Breast epithelium (tissue), 4 donors: ENCODE measurements at regions not wholly inside any gene's neighbourhood (a gene's known extent, or its start where the extent isn't known, plus 50 kb on each side); places are given as distances from the start of the nearest gene placed in this dataset.
"Not testable (repeated sequence)": the region's sequence is repeated elsewhere in the genome, so short reads cannot be mapped to it uniquely, and the experiment has no call there.

ENCODE experiments used
- DNase-seq, 2 donors: peaks; one replicate each; pipeline ENCODE4 v3.0.0-alpha.2; 2019; ENCODE audit warnings: low spot score in 2 of 2
- H3K27ac ChIP-seq, 2 donors: fragments of 200-600 bp; sonication (generic) in 1 of 2; one replicate each; pipeline ENCODE4 v1.5.1; 2016 to 2019; ENCODE audit warnings: mild to moderate bottlenecking in 1 of 2
- H3K27me3 ChIP-seq, 2 donors: fragments of 200-600 bp; sonication (generic) in 1 of 2; one replicate each; pipeline versions ENCODE4 v1.5.1 to v1.6.0; 2017 to 2019; ENCODE audit warnings: control low read depth in 1 of 2, mild to moderate bottlenecking in 1 of 2
- H3K36me3 ChIP-seq: fragments of 200-600 bp; one replicate; pipeline ENCODE4 v1.5.1; 2019
- H3K4me1 ChIP-seq, 2 donors: fragments of 200-600 bp; sonication (generic); one replicate each; pipeline ENCODE4 v1.5.1; 2016 to 2019; ENCODE audit warnings: control low read depth in 1 of 2
- H3K4me3 ChIP-seq, 3 donors: fragments of 200-600 bp; sonication (generic); 1 replicate in 2 of 3; 2 replicates in 1 of 3; pipeline ENCODE4 v1.5.1; 2016 to 2019; ENCODE audit warnings: mild to moderate bottlenecking in 3 of 3, moderate library complexity in 2 of 3
- H3K9me3 ChIP-seq, 2 donors: fragments of 200-600 bp; sonication (generic) in 1 of 2; one replicate each; pipeline ENCODE4 v1.5.1; 2016 to 2019; ENCODE audit warnings: control low read depth in 1 of 2
- POLR2A ChIP-seq: fragments of 450-650 bp; IDR thresholded peaks from one replicate; pipeline ENCODE4 v1.6.1; 2016; ENCODE audit warnings: antibody characterized with exemption, mild to moderate bottlenecking, moderate library complexity
- POLR2AphosphoS5 ChIP-seq, 3 donors: sonication (generic); formaldehyde crosslinking; IDR thresholded peaks; one replicate each; pipeline ENCODE4 v1.6.1; 2017; ENCODE audit warnings: antibody characterized with exemption in 3 of 3
- intact Hi-C: fragments of 100-400 bp; cut with DNase I; formaldehyde crosslinking; loops from one replicate; pipeline ENCODE4 v1.15.1; 2023; ENCODE audit warnings: low total_unique reads
- TF ChIP-seq, protein P1 (sequence below), 3 donors: fragments of 450-650 bp; IDR thresholded peaks; one replicate each; pipeline ENCODE4 v1.5.1; 2016 to 2017; ENCODE audit warnings: antibody characterized with exemption in 3 of 3, mild to moderate bottlenecking in 3 of 3, moderate library complexity in 3 of 3

DNA sequence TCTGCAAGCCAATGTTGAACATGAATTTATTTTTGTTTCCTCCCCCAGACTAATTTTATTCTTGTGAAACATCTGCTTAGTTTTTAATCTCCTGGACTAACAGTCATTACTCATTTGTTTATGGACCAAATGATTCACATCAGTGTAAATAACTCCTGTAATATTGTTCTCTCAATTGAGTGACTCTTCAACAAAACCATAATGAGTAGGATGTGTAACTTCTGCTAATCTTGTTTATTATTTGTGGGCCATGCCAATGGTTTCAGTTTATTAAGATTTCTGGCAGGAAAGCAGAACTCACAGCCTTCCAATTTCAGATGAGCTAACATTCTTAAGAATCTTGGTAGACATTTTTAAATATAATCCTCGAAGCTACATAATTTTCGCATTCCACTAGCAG, 1216.3 kb upstream of the GOT2 start:
- no peak for DNase-seq
- no peak overlapping the region for H3K4me3 ChIP-seq
- H3K36me3 ChIP-seq = no peaks in the 10 kb centered on the region
- no peak for TF ChIP-seq POLR2AphosphoS5 (IDR thresholded peaks at IDR 0.05)
- TF ChIP-seq, protein P1, sequence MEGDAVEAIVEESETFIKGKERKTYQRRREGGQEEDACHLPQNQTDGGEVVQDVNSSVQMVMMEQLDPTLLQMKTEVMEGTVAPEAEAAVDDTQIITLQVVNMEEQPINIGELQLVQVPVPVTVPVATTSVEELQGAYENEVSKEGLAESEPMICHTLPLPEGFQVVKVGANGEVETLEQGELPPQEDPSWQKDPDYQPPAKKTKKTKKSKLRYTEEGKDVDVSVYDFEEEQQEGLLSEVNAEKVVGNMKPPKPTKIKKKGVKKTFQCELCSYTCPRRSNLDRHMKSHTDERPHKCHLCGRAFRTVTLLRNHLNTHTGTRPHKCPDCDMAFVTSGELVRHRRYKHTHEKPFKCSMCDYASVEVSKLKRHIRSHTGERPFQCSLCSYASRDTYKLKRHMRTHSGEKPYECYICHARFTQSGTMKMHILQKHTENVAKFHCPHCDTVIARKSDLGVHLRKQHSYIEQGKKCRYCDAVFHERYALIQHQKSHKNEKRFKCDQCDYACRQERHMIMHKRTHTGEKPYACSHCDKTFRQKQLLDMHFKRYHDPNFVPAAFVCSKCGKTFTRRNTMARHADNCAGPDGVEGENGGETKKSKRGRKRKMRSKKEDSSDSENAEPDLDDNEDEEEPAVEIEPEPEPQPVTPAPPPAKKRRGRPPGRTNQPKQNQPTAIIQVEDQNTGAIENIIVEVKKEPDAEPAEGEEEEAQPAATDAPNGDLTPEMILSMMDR (IDR thresholded peaks at IDR 0.05) = no peak
- no peak for TF ChIP-seq POLR2A
- intact Hi-C loops = no loop called here
- no peaks in the 10 kb centered on the region for H3K27me3 ChIP-seq
- H3K4me1 ChIP-seq = no peaks in the 10 kb centered on the region
- no peak overlapping the region for H3K27ac ChIP-seq
- H3K9me3 ChIP-seq = no peaks in the 10 kb centered on the region

DNA sequence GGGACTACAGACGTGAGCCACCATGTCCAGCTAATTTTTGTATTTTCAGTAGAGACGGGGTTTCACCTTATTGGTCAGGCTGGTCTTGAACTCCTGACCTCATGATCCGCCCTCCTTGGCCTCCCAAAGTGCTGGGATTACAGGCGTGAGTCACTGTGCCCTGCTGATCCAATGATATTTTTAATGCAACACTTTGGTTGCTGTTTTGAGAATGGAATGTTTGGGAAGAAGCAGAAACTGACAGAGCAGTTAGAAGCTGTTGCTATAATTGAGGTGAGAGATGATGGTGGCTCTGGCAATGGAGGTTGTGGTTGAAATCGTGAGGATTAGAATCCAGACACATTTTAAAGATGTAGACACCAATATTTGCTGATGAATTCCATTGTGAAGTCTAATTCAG, 1209.9 kb upstream of the GOT2 start:
- H3K4me1 ChIP-seq, H3K4me3 ChIP-seq, H3K27me3 ChIP-seq, intact Hi-C loops, DNase-seq, H3K27ac ChIP-seq, H3K9me3 ChIP-seq, H3K36me3 ChIP-seq: not testable (repeated sequence)

DNA sequence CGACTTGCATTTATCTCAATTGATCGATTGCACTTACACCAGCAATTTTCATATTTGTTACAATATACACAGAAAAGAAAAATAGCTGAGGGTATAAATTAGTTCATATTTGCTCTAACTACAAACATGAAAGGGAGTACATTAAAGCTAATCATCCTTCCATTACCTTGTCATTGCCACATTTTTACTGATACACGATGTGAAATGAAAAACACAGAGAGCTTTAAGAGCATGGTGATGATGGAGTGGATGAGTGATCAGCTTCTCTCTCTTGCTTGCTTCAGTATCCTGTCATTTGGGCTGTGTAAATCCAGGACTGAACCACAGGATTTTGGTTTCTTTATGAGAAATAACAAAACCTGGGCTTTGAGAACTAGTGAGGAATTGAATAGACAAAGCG, 1207.5 kb upstream of the GOT2 start:
- Histone ChIP-seq H3K9me3 (peaks cover 0 to 5% of the 10 kb centered on the region in 2 donors), H3K27me3 (no peaks in the 10 kb centered on the region), H3K4me3 (no peak overlapping the region), H3K4me1 (no peaks in the 10 kb centered on the region), H3K36me3 (no peaks in the 10 kb centered on the region), H3K27ac (no peak overlapping the region)
- DNase-seq = no peak
- intact Hi-C loops = no loop called here
- no peak for TF ChIP-seq POLR2AphosphoS5 (IDR thresholded peaks at IDR 0.05)
- TF ChIP-seq, protein P1 (IDR thresholded peaks at IDR 0.05) = no peak
- no peak for TF ChIP-seq POLR2A

DNA sequence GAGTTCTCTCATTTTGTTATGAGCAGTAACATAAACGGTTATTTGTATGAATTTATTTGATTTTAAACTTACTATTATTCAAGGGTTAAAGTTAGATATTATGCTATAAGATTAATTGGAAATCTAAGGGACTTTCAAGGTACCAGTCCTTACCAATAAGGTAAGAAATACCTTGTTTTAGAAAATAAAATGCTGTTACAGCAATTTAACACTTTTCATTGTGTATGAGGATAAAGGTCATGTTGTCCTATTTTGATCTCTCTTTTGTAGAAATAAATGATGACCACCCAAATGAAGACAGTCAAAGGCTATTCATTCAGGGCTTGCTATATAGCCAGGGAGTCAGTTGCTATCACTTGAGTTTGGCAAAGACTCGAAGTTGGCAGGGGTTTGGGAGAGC, 1185.9 kb upstream of the GOT2 start:
- TF ChIP-seq, protein P1 (IDR thresholded peaks at IDR 0.05) = no peak
- TF ChIP-seq POLR2AphosphoS5 (IDR thresholded peaks at IDR 0.05) = no peak
- TF ChIP-seq POLR2A = no peak
- H3K4me1 ChIP-seq = no peaks in the 10 kb centered on the region
- H3K9me3 ChIP-seq = no peaks in the 10 kb centered on the region
- intact Hi-C loops = no loop called here
- H3K27ac ChIP-seq = no peak overlapping the region
- no peak for DNase-seq
- no peaks in the 10 kb centered on the region for H3K36me3 ChIP-seq
- no peaks in the 10 kb centered on the region for H3K27me3 ChIP-seq
- no peak overlapping the region for H3K4me3 ChIP-seq

DNA sequence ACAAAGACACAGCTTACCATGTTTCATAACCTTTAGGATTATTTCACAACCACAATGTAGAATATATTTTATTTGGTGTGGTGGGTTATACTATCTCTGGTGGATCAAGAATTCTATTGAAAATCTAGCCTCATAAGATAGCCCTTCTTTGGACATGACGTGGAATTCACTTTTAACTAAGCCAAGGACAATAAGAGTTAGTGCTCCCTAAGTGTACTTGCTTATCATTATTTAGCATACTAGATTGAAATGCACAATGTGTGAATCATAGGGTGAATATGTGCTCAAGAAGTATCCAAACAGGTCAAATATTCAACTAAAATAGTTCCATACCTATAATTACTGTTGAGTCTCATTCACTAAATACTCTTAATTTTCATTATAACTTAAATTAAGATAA, 1179.5 kb upstream of the GOT2 start:
- intact Hi-C loops = no loop called here
- Histone ChIP-seq H3K36me3 (no peaks in the 10 kb centered on the region), H3K4me1 (no peaks in the 10 kb centered on the region), H3K4me3 (no peak overlapping the region), H3K27me3 (no peaks in the 10 kb centered on the region), H3K9me3 (no peaks in the 10 kb centered on the region), H3K27ac (no peak overlapping the region)
- DNase-seq = no peak
- TF ChIP-seq POLR2A (no peak), POLR2AphosphoS5 (IDR thresholded peaks at IDR 0.05) (no peak)
- TF ChIP-seq, protein P1 (IDR thresholded peaks at IDR 0.05) = no peak

DNA sequence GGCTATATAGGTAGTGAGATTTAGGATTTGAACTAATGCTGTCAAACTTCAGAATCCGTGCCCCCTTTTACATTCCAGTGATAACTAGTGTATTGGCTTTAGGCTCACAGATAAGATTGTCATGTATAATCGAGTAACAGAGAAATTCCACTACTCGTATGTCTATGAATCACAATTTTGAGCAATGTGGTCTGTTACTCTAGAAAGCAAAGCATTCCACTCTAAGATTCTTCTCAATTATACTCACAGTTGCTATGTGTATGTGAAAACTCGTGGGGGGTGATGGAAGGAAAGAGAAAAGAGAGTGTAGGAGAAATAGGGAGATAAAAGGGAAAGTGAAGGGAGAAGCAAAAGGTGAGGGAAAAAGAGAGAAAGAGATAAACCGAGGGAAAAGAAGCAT, 1175.1 kb upstream of the GOT2 start:
- Histone ChIP-seq H3K4me3 (no peak overlapping the region), H3K27me3 (no peaks in the 10 kb centered on the region), H3K4me1 (no peaks in the 10 kb centered on the region), H3K9me3 (no peaks in the 10 kb centered on the region), H3K27ac (no peak overlapping the region), H3K36me3 (no peaks in the 10 kb centered on the region)
- no peak for DNase-seq
- intact Hi-C loops = no loop called here
- TF ChIP-seq, protein P1 (IDR thresholded peaks at IDR 0.05) = no peak
- TF ChIP-seq POLR2AphosphoS5 (IDR thresholded peaks at IDR 0.05) = no peak
- TF ChIP-seq POLR2A = no peak
